Neural progenitor cell (in vitro differentiated cells): ENCODE measurements at regions not wholly inside any gene's neighbourhood (a gene's known extent, or its start where the extent isn't known, plus 50 kb on each side); places are given as distances from the start of the nearest gene placed in this dataset.

Experiments
- DNase-seq: peaks from one replicate; pipeline ENCODE4 v3.0.0-alpha.2; 2016; ENCODE audit warnings: low spot score
- H2AFZ ChIP-seq: fragments of 200-600 bp; sonication (generic); replicated peaks from 2 replicates; pipeline ENCODE4 v1.6.1; 2016; ENCODE audit warnings: antibody characterized with exemption
- H3F3A ChIP-seq: fragments of 200-600 bp; sonication (generic); 2 replicates; pipeline ENCODE4 v1.6.1; 2016; ENCODE audit warnings: antibody characterized with exemption, low read depth
- H3K27ac ChIP-seq: fragments of 200-600 bp; sonication (generic); 2 replicates; pipeline ENCODE4 v1.5.1; 2016; ENCODE audit warnings: mild to moderate bottlenecking
- H3K27me3 ChIP-seq: fragments of 200-600 bp; sonication (generic); 2 replicates; pipeline ENCODE4 v1.6.1; 2016; ENCODE audit warnings: mild to moderate bottlenecking, moderate library complexity
- H3K36me3 ChIP-seq: fragments of 200-600 bp; sonication (generic); 2 replicates; pipeline ENCODE4 v1.5.1; 2016
- H3K4me1 ChIP-seq: fragments of 200-600 bp; sonication (generic); 2 replicates; pipeline ENCODE4 v1.6.1; 2016; ENCODE audit warnings: mixed run types
- H3K4me2 ChIP-seq: fragments of 200-600 bp; sonication (generic); 2 replicates; pipeline ENCODE4 v1.6.1; 2016
- H3K4me3 ChIP-seq: fragments of 200-600 bp; sonication (generic); 2 replicates; pipeline ENCODE4 v1.5.1; 2016
- H3K79me2 ChIP-seq: fragments of 200-600 bp; sonication (generic); 2 replicates; pipeline ENCODE4 v1.6.1; 2016; ENCODE audit warnings: low read depth
- H3K9ac ChIP-seq: fragments of 200-600 bp; sonication (generic); 2 replicates; pipeline ENCODE4 v1.6.1; 2016
- H3K9me3 ChIP-seq: fragments of 200-600 bp; sonication (generic); 2 replicates; pipeline ENCODE4 v1.5.1; 2016; ENCODE audit warnings: low read depth
- H4K20me1 ChIP-seq: fragments of 200-600 bp; sonication (generic); 2 replicates; pipeline ENCODE4 v1.6.1; 2016; ENCODE audit warnings: low read depth
- H3K27ac Mint-ChIP-seq: 3 replicates; pipeline ENCODE4 v1.8.0; 2021; ENCODE audit warnings: mixed read lengths
- H3K27me3 Mint-ChIP-seq: 2 replicates; pipeline ENCODE4 v1.8.0; 2022; ENCODE audit warnings: low read depth, mild to moderate bottlenecking, inconsistent platforms, moderate library complexity, mixed read lengths; ENCODE audit not compliant: insufficient read depth
- H3K36me3 Mint-ChIP-seq: 3 replicates; pipeline ENCODE4 v1.8.0; 2021; ENCODE audit warnings: mixed read lengths
- H3K4me1 Mint-ChIP-seq: 3 replicates; pipeline ENCODE4 v1.8.0; 2021; ENCODE audit warnings: mixed read lengths
- H3K4me3 Mint-ChIP-seq: 3 replicates; pipeline ENCODE4 v1.8.0; 2021; ENCODE audit warnings: mild to moderate bottlenecking, moderate library complexity, mixed read lengths
- H3K9me3 Mint-ChIP-seq: 3 replicates; pipeline ENCODE4 v1.8.0; 2020; ENCODE audit warnings: mixed read lengths
- CTCF ChIP-seq: fragments of 200-600 bp; sonication (generic); IDR thresholded peaks from 2 replicates; pipeline ENCODE4 v1.5.1; 2017; ENCODE audit warnings: antibody characterized with exemption, mild to moderate bottlenecking
- EZH2 ChIP-seq: fragments of 200-600 bp; sonication (generic); IDR thresholded peaks from 2 replicates; pipeline ENCODE4 v1.6.1; 2017; ENCODE audit warnings: antibody characterized with exemption, mild to moderate bottlenecking, moderate library complexity
- EZH2phosphoT487 ChIP-seq: fragments of 200-600 bp; sonication (generic); IDR thresholded peaks from 2 replicates; pipeline ENCODE4 v1.6.1; 2017; ENCODE audit warnings: antibody characterized with exemption

- Histone ChIP-seq H3K36me3 (no peaks in the 10 kb centered on the region), H3K4me3 (no peak overlapping the region), H3F3A (no peaks in the 10 kb centered on the region), H3K27me3 (no peaks in the 10 kb centered on the region), H3K9ac (no peak overlapping the region), H3K4me1 (no peaks in the 10 kb centered on the region), H2AFZ (no peak overlapping the region), H4K20me1 (no peaks in the 10 kb centered on the region), H3K4me2 (no peak overlapping the region), H3K79me2 (no peaks in the 10 kb centered on the region), H3K27ac (no peak overlapping the region), H3K9me3 (no peaks in the 10 kb centered on the region)
- Mint-ChIP-seq H3K4me1 (no peaks in the 10 kb centered on the region), H3K27me3 (no peaks in the 10 kb centered on the region), H3K9me3 (peaks cover 3% of the 10 kb centered on the region), H3K4me3 (no peak overlapping the region), H3K27ac (no peak overlapping the region), H3K36me3 (no peaks in the 10 kb centered on the region)
- DNase-seq = no peak
- TF ChIP-seq EZH2 (no peak), EZH2phosphoT487 (no peak), CTCF (no peak)
Measured at GRCh38 chrX:98490670-98491069, 1607.0 kb downstream of the RPA4 start.

- Histone ChIP-seq H3K36me3 (no peaks in the 10 kb centered on the region), H3K27me3 (no peaks in the 10 kb centered on the region), H3K9me3 (no peaks in the 10 kb centered on the region), H3K4me1 (no peaks in the 10 kb centered on the region), H3K4me2 (no peak overlapping the region), H3K9ac (no peak overlapping the region), H3F3A (no peaks in the 10 kb centered on the region), H3K4me3 (no peak overlapping the region), H2AFZ (peak overlapping the region; percentile 78), H3K27ac (no peak overlapping the region), H3K79me2 (no peaks in the 10 kb centered on the region), H4K20me1 (no peaks in the 10 kb centered on the region)
- Mint-ChIP-seq H3K4me3 (no peak overlapping the region), H3K27ac (no peak overlapping the region), H3K27me3 (no peaks in the 10 kb centered on the region), H3K36me3 (no peaks in the 10 kb centered on the region), H3K4me1 (peaks cover 8% of the 10 kb centered on the region), H3K9me3 (no peaks in the 10 kb centered on the region)
- TF ChIP-seq EZH2 (no peak), CTCF (no peak), EZH2phosphoT487 (no peak)
- DNase-seq = no peak
Measured at GRCh38 chrX:98501426-98501825, 1617.7 kb downstream of the RPA4 start.

GRCh38 chrX:98506907-98507306 is 1623.2 kb downstream of the RPA4 start:
- H3K4me1 ChIP-seq = no peaks in the 10 kb centered on the region
- no peaks in the 10 kb centered on the region for H3K9me3 ChIP-seq

More at GRCh38 chrX:98506907-98507306, 1623.2 kb downstream of the RPA4 start:
- Histone ChIP-seq H2AFZ (no peak overlapping the region), H3K9ac (no peak overlapping the region), H3K4me2 (no peak overlapping the region), H3K27ac (no peak overlapping the region), H3K27me3 (no peaks in the 10 kb centered on the region), H3F3A (no peaks in the 10 kb centered on the region), H3K36me3 (no peaks in the 10 kb centered on the region), H4K20me1 (no peaks in the 10 kb centered on the region), H3K79me2 (no peaks in the 10 kb centered on the region), H3K4me3 (no peak overlapping the region)
- Mint-ChIP-seq H3K4me1 (peaks cover 1% of the 10 kb centered on the region), H3K27ac (no peak overlapping the region), H3K9me3 (no peaks in the 10 kb centered on the region), H3K4me3 (no peak overlapping the region), H3K27me3 (no peaks in the 10 kb centered on the region), H3K36me3 (no peaks in the 10 kb centered on the region)
- TF ChIP-seq CTCF (no peak), EZH2 (no peak), EZH2phosphoT487 (no peak)
- no peak for DNase-seq
